Suprapubic skin (tissue), 4 donors: ENCODE measurements at regions not wholly inside any gene's neighbourhood (a gene's known extent, or its start where the extent isn't known, plus 50 kb on each side); places are given as distances from the start of the nearest gene placed in this dataset.

ENCODE experiments used
- DNase-seq, 2 donors: peaks; one replicate each; pipeline ENCODE4 v3.0.0-alpha.2; 2019; ENCODE audit warnings: low spot score in 2 of 2
- H3K27ac ChIP-seq: fragments of 200-600 bp; sonication (generic); one replicate; pipeline ENCODE4 v1.5.1; 2019
- H3K27me3 ChIP-seq: fragments of 200-600 bp; sonication (generic); one replicate; pipeline ENCODE4 v1.5.1; 2019
- H3K36me3 ChIP-seq: fragments of 200-600 bp; sonication (generic); one replicate; pipeline ENCODE4 v1.5.1; 2019
- H3K4me1 ChIP-seq: fragments of 200-600 bp; sonication (generic); one replicate; pipeline ENCODE4 v1.5.1; 2019
- H3K4me3 ChIP-seq: fragments of 200-600 bp; sonication (generic); one replicate; pipeline ENCODE4 v1.5.1; 2019; ENCODE audit warnings: mild to moderate bottlenecking
- H3K9me3 ChIP-seq: fragments of 200-600 bp; sonication (generic); one replicate; pipeline ENCODE4 v1.5.1; 2019
- CTCF ChIP-seq, 2 donors: fragments of 200-600 bp in 1 of 2; fragments of 450-650 bp in 1 of 2; sonication (generic) in 1 of 2; IDR thresholded peaks; one replicate each; pipeline ENCODE4 v1.5.1; 2016 to 2019; ENCODE audit warnings: antibody characterized with exemption in 2 of 2, mild to moderate bottlenecking in 1 of 2, moderate library complexity in 1 of 2
- EP300 ChIP-seq: sonication (generic); formaldehyde crosslinking; IDR thresholded peaks from one replicate; pipeline ENCODE4 v1.6.1; 2017; ENCODE audit warnings: antibody characterized with exemption
- POLR2A ChIP-seq, 2 donors: fragments of 450-650 bp; IDR thresholded peaks; one replicate each; pipeline ENCODE4 v1.6.1; 2017; ENCODE audit warnings: antibody characterized with exemption in 2 of 2, mild to moderate bottlenecking in 2 of 2, moderate library complexity in 2 of 2
- POLR2AphosphoS5 ChIP-seq, 3 donors: sonication (generic); formaldehyde crosslinking; IDR thresholded peaks; one replicate each; pipeline ENCODE4 v1.6.1; 2017; ENCODE audit warnings: antibody characterized with exemption in 3 of 3
- WGBS: methylation state at CpG from one replicate; pipeline ENCODE4 v1.1.5; 2018; 5-methylcytosine and 5-hydroxymethylcytosine counted together

GRCh38 chr11:31936312-31936711, 125.2 kb upstream of the PAX6 start:
- Histone ChIP-seq H3K27me3 (peaks cover 11% of the 10 kb centered on the region), H3K27ac (no peak overlapping the region), H3K4me1 (no peaks in the 10 kb centered on the region), H3K9me3 (no peaks in the 10 kb centered on the region), H3K36me3 (no peaks in the 10 kb centered on the region), H3K4me3 (no peak overlapping the region)
- 48% methylated on average over 1 of the region's 1 CpG for WGBS
- DNase-seq = no peak
- TF ChIP-seq CTCF (IDR thresholded peaks at IDR 0.05) = no peak
- no peak for TF ChIP-seq POLR2AphosphoS5 (IDR thresholded peaks at IDR 0.05)
- no peak for TF ChIP-seq EP300

- H3K4me3 ChIP-seq = no peak overlapping the region
- no peak for DNase-seq
- no peak overlapping the region for H3K27ac ChIP-seq
- TF ChIP-seq EP300 = no peak
- no peak for TF ChIP-seq CTCF (IDR thresholded peaks at IDR 0.05)
- TF ChIP-seq POLR2AphosphoS5 (IDR thresholded peaks at IDR 0.05) = no peak
- no peak for TF ChIP-seq POLR2A (IDR thresholded peaks at IDR 0.05)
- no peaks in the 10 kb centered on the region for H3K4me1 ChIP-seq
- H3K27me3 ChIP-seq = peaks cover 7% of the 10 kb centered on the region
- H3K36me3 ChIP-seq = no peaks in the 10 kb centered on the region
- WGBS = 74% methylated on average over 9 of the region's 9 CpGs
- no peaks in the 10 kb centered on the region for H3K9me3 ChIP-seq
Measured at GRCh38 chr11:31932879-31933278, 121.8 kb upstream of the PAX6 start.

DNA sequence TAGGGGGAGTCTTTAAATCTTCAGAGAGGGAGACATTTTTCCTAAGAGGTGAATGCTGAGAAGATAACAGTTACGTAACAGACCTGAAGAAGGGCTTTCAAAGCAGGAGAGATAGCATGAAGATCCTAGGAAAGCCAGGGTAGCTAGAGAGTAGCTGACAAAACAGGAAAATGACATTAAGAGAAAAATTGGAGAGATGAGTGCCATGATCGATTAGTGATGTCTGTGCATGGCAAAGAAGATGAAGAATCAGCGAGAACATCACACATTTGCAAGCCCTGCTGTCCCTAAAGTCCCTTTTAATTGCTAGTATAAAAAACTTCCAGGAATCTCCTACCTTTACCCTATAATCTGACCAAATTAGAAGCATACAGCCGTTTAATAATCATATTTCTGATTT, 116.9 kb upstream of the PAX6 start:
- Histone ChIP-seq H3K9me3 (no peaks in the 10 kb centered on the region), H3K4me1 (no peaks in the 10 kb centered on the region), H3K4me3 (no peak overlapping the region), H3K36me3 (no peaks in the 10 kb centered on the region), H3K27ac (no peak overlapping the region), H3K27me3 (peaks cover 3% of the 10 kb centered on the region)
- no peak for DNase-seq
- 80% methylated on average over 4 of the region's 4 CpGs for WGBS
- no peak for TF ChIP-seq CTCF (IDR thresholded peaks at IDR 0.05)
- TF ChIP-seq POLR2A (IDR thresholded peaks at IDR 0.05) = no peak
- TF ChIP-seq POLR2AphosphoS5 (IDR thresholded peaks at IDR 0.05) = no peak
- no peak for TF ChIP-seq EP300

DNA sequence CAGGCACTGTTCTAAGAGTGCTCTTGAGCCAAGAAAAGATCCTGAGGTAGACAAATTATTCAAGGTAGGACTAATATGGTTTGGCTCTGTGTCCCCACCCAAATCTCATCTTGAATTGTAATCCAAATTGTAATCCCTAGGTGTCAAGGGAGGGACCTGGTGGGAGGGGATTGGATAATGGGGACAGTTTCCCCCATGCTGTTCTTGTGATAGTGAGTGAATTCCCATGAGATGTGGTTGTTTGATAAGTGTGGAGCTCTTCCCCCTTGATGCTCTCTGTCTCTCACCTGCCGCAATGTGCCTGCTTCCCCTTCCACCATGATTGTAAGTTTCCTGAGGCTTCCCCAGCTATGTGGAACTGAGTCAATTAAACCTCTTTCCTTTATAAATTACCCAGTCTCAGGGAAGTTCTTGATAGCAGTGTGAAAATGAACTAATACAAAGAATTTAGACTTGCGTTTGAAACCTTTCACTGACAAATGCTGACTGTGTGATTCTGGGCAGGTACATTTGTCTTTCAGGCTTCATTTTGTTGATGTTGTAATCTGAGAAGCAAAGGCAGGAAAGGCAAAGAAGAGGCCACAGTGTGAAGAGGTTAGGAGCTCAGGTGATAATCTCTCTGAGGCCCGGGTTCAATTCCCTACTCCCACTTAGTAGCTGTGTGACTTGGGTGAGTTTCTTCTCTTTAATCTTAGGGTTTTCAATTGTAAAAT, 115.8 kb upstream of the PAX6 start:
- no peak for DNase-seq
- Histone ChIP-seq H3K4me1 (no peaks in the 10 kb centered on the region), H3K4me3 (no peak overlapping the region), H3K9me3 (no peaks in the 10 kb centered on the region), H3K27ac (no peak overlapping the region), H3K27me3 (no peaks in the 10 kb centered on the region), H3K36me3 (no peaks in the 10 kb centered on the region)
- WGBS = 49% methylated on average over 3 of the region's 3 CpGs
- TF ChIP-seq EP300 (no peak), POLR2A (IDR thresholded peaks at IDR 0.05) (no peak)

DNA sequence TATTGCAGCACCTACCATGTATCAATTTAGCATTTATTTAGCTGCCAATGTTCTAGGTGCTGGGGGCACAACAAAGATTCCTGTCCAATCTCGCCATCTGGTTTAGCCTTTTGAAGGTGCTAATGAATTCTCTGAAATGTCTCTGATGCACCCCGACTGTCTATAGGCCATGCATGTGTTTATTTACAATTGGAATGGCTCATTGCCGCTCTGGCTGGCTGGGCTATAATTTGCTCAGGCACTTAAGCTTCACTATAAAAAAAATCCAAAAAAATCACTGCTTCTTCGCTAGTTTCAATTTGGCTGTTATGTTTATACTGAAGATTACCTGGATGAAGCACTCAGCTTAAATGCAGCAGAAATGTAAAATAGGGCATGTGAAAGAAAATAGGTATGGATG, 115.0 kb upstream of the PAX6 start:
- 77% methylated on average over 4 of the region's 4 CpGs for WGBS

GRCh38 chr11:31922450-31922849, 111.3 kb upstream of the PAX6 start:
- 60% methylated on average over 3 of the region's 3 CpGs for WGBS
- DNase-seq = no peak
- no peaks in the 10 kb centered on the region for H3K9me3 ChIP-seq

More for the DNA sequence above, 115.0 kb upstream of the PAX6 start:
- H3K4me1 ChIP-seq = no peaks in the 10 kb centered on the region
- H3K36me3 ChIP-seq = no peaks in the 10 kb centered on the region
- no peaks in the 10 kb centered on the region for H3K27me3 ChIP-seq
- H3K4me3 ChIP-seq = no peak overlapping the region
- no peak for DNase-seq
- no peak overlapping the region for H3K27ac ChIP-seq
- H3K9me3 ChIP-seq = no peaks in the 10 kb centered on the region
- TF ChIP-seq POLR2A (IDR thresholded peaks at IDR 0.05) (no peak), EP300 (no peak), POLR2AphosphoS5 (IDR thresholded peaks at IDR 0.05) (no peak)

More at GRCh38 chr11:31922450-31922849, 111.3 kb upstream of the PAX6 start:
- no peaks in the 10 kb centered on the region for H3K4me1 ChIP-seq
- TF ChIP-seq EP300 (no peak), POLR2A (IDR thresholded peaks at IDR 0.05) (no peak), CTCF (IDR thresholded peaks at IDR 0.05) (no peak), POLR2AphosphoS5 (IDR thresholded peaks at IDR 0.05) (no peak)
- no peak overlapping the region for H3K4me3 ChIP-seq
- H3K36me3 ChIP-seq = no peaks in the 10 kb centered on the region
- H3K27ac ChIP-seq = no peak overlapping the region
- H3K27me3 ChIP-seq = no peaks in the 10 kb centered on the region
